PC-3 (cell line): ENCODE measurements at regions not wholly inside any gene's neighbourhood (a gene's known extent, or its start where the extent isn't known, plus 50 kb on each side); places are given as distances from the start of the nearest gene placed in this dataset.

Experiments
- CTCF ChIP-seq: fragments of 300-600 bp; sonication (generic); conservative IDR thresholded peaks from 2 replicates; pipeline ENCODE4 v1.5.1; 2017; ENCODE audit warnings: antibody characterized with exemption, low read depth, mild to moderate bottlenecking, low read length
- EZH2 ChIP-seq: fragments of 300-600 bp; sonication (generic); IDR thresholded peaks from one replicate; pipeline ENCODE4 v1.6.1; 2017; ENCODE audit warnings: antibody characterized with exemption, mild to moderate bottlenecking, low read length; ENCODE audit not compliant: unreplicated experiment
- EZH2phosphoT487 ChIP-seq: fragments of 300-600 bp; sonication (generic); IDR thresholded peaks from 2 replicates; pipeline ENCODE4 v1.6.1; 2018; ENCODE audit warnings: mild to moderate bottlenecking, antibody characterized with exemption, low read length, borderline replicate concordance

- no peak for TF ChIP-seq CTCF
- TF ChIP-seq EZH2phosphoT487: no peak
- TF ChIP-seq EZH2: no peak
Observed at GRCh38 chr5:169460123-169460522, 123.5 kb upstream of the SPDL1 start.
